ENCODE measurements at regions not wholly inside any gene's neighbourhood (a gene's known extent, or its start where the extent isn't known, plus 50 kb on each side); places are given as distances from the start of the nearest gene placed in this dataset.

GRCh38 chr4:130419211-130419975, 1323.4 kb downstream of the C4orf33 start:
- DNase-seq = no peak

GRCh38 chr4:130422261-130422660, 1326.3 kb downstream of the C4orf33 start:
- DNase-seq = no peak

GRCh38 chr4:130424211-130424610, 1328.3 kb downstream of the C4orf33 start:
- DNase-seq = no peak

GRCh38 chr4:130432289-130432688, 1336.3 kb downstream of the C4orf33 start:
- no peak for DNase-seq

GRCh38 chr4:130449741-130450140, 1353.8 kb downstream of the C4orf33 start:
- no peak for DNase-seq

GRCh38 chr4:130468340-130468739, 1372.4 kb downstream of the C4orf33 start:
- no peak for DNase-seq

- DNase-seq = no peak
Observed at GRCh38 chr4:130478406-130478805, 1382.5 kb downstream of the C4orf33 start.

- DNase-seq = no peak
Observed at GRCh38 chr4:130479020-130479419, 1383.1 kb downstream of the C4orf33 start.

- no peak for DNase-seq
Observed at GRCh38 chr4:130479674-130480073, 1383.7 kb downstream of the C4orf33 start.

GRCh38 chr4:130484826-130485225, 1388.9 kb downstream of the C4orf33 start:
- no peak for DNase-seq

- no peak for DNase-seq
Observed at GRCh38 chr4:130485371-130485770, 1389.4 kb downstream of the C4orf33 start.

GRCh38 chr4:130486186-130486585, 1390.2 kb downstream of the C4orf33 start:
- no peak for DNase-seq

- DNase-seq = no peak
Observed at GRCh38 chr4:130486841-130487240, 1390.9 kb downstream of the C4orf33 start.

GRCh38 chr4:130510661-130511060, 1414.7 kb downstream of the C4orf33 start:
- DNase-seq = no peak

- no peak for DNase-seq
Observed at GRCh38 chr4:130511776-130512175, 1415.8 kb downstream of the C4orf33 start.

- DNase-seq = no peak
Observed at GRCh38 chr4:130524057-130524456, 1428.1 kb downstream of the C4orf33 start.

- no peak for DNase-seq
Observed at GRCh38 chr4:130530505-130530904, 1434.6 kb downstream of the C4orf33 start.

GRCh38 chr4:130534651-130535050, 1438.7 kb downstream of the C4orf33 start:
- no peak for DNase-seq

GRCh38 chr4:130542953-130543352, 1447.0 kb downstream of the C4orf33 start:
- no peak for DNase-seq

- no peak for DNase-seq
Observed at GRCh38 chr4:130545171-130545570, 1449.2 kb downstream of the C4orf33 start.

- DNase-seq = no peak
Observed at GRCh38 chr4:130545596-130545995, 1449.6 kb downstream of the C4orf33 start.

- no peak for DNase-seq
Observed at GRCh38 chr4:130559268-130559667, 1463.3 kb downstream of the C4orf33 start.

- no peak for DNase-seq
Observed at GRCh38 chr4:130563185-130563888, 1467.4 kb downstream of the C4orf33 start.

GRCh38 chr4:130563889-130564418, 1468.0 kb downstream of the C4orf33 start:
- no peak for DNase-seq
